CD4-positive, alpha-beta memory T cell (primary cell): ENCODE measurements at regions not wholly inside any gene's neighbourhood (a gene's known extent, or its start where the extent isn't known, plus 50 kb on each side); places are given as distances from the start of the nearest gene placed in this dataset.
A peak's percentile ranks its signal among the peaks of the same experiment; 100 is the strongest.

ENCODE experiments used
- CTCF ChIA-PET: fragments of 350-600 bp; sonication (Branson Sonifier 250); formaldehyde crosslinking; loops from one replicate; lab custom pipeline; 2021; ENCODE audit warnings: inconsistent platforms; ENCODE audit not compliant: partially characterized antibody; lab: Charles Lee
- POLR2A ChIA-PET: fragments of 350-600 bp; sonication (Branson Sonifier 250); formaldehyde crosslinking; loops from one replicate; lab custom pipeline; 2021; ENCODE audit not compliant: partially characterized antibody; lab: Charles Lee
- DNase-seq, 5 donors: peaks; one replicate each; pipeline versions ENCODE4 v3.0.0 to v3.0.0-alpha.2; 2020 to 2022; ENCODE audit warnings: mixed read lengths in 1 of 5
- H3K27ac ChIP-seq: one replicate; pipeline ENCODE4 v1.7.0; 2013; ENCODE audit warnings: low read depth, low read length
- H3K27me3 ChIP-seq: 2 replicates; pipeline ENCODE4 v1.7.0; 2013; ENCODE audit warnings: mild to moderate bottlenecking, low read length, moderate library complexity; ENCODE audit not compliant: insufficient read depth
- H3K36me3 ChIP-seq: 2 replicates; pipeline ENCODE4 v1.7.0; 2013; ENCODE audit warnings: mild to moderate bottlenecking, low read length, moderate library complexity; ENCODE audit not compliant: insufficient read depth
- H3K4me1 ChIP-seq: 2 replicates; pipeline ENCODE4 v1.7.0; 2013; ENCODE audit warnings: mild to moderate bottlenecking, low read length, moderate library complexity; ENCODE audit not compliant: insufficient read depth
- H3K4me3 ChIP-seq, 2 donors: one replicate each; pipeline ENCODE4 v1.7.0; 2013; ENCODE audit warnings: low read length in 2 of 2, mild to moderate bottlenecking in 1 of 2
- H3K9me3 ChIP-seq, 2 donors: one replicate each; pipeline ENCODE4 v1.7.0; 2013; ENCODE audit warnings: low read length in 2 of 2, control low read depth in 1 of 2; ENCODE audit not compliant: control insufficient read depth in 1 of 2
- H3K27ac Mint-ChIP-seq, 7 donors: one replicate each; pipeline ENCODE4 v1.8.0; 2020 to 2021; ENCODE audit warnings: mixed read lengths in 7 of 7, mild to moderate bottlenecking in 6 of 7, inconsistent platforms in 3 of 7, moderate library complexity in 3 of 7
- H3K27me3 Mint-ChIP-seq, 2 donors: one replicate each; pipeline ENCODE4 v1.8.0; 2020 to 2021; ENCODE audit warnings: mixed read lengths in 2 of 2
- H3K36me3 Mint-ChIP-seq, 2 donors: one replicate each; pipeline ENCODE4 v1.8.0; 2020 to 2021; ENCODE audit warnings: mixed read lengths in 2 of 2, inconsistent platforms in 1 of 2, mild to moderate bottlenecking in 1 of 2
- H3K4me1 Mint-ChIP-seq, 4 donors: one replicate each; pipeline ENCODE4 v1.8.0; 2020 to 2021; ENCODE audit warnings: mixed read lengths in 4 of 4, mild to moderate bottlenecking in 1 of 4
- H3K4me3 Mint-ChIP-seq, 8 donors: one replicate each; pipeline ENCODE4 v1.8.0; 2020 to 2021; ENCODE audit warnings: mixed read lengths in 8 of 8, mild to moderate bottlenecking in 7 of 8, moderate library complexity in 6 of 8, inconsistent platforms in 3 of 8
- H3K9me3 Mint-ChIP-seq, 8 donors: one replicate each; pipeline ENCODE4 v1.8.0; 2020 to 2021; ENCODE audit warnings: mixed read lengths in 8 of 8, mild to moderate bottlenecking in 5 of 8, inconsistent platforms in 3 of 8, moderate library complexity in 1 of 8
- intact Hi-C: fragments of 100-400 bp; cut with micrococcal nuclease; formaldehyde crosslinking; loops from one replicate; pipeline ENCODE4 v1.15.1; 2023

- intact Hi-C loops: no loop called here
- H3K36me3 ChIP-seq: no peaks in the 10 kb centered on the region
- POLR2A ChIA-PET: no interaction called here
- no peaks in the 10 kb centered on the region for H3K27me3 ChIP-seq
- no peak overlapping the region for H3K4me3 ChIP-seq
- CTCF ChIA-PET: no interaction called here
- no peak overlapping the region for H3K4me3 Mint-ChIP-seq
- H3K4me1 Mint-ChIP-seq: no peaks in the 10 kb centered on the region
- H3K27ac ChIP-seq: no peak overlapping the region
- no peaks in the 10 kb centered on the region for H3K9me3 ChIP-seq
- H3K4me1 ChIP-seq: no peaks in the 10 kb centered on the region
- DNase-seq: no peak
- H3K27me3 Mint-ChIP-seq: peaks cover 0 to 2% of the 10 kb centered on the region in 2 donors
- no peak overlapping the region for H3K27ac Mint-ChIP-seq
- no peaks in the 10 kb centered on the region for H3K36me3 Mint-ChIP-seq
- peaks cover 0 to 4% (median 0%) of the 10 kb centered on the region in 8 donors for H3K9me3 Mint-ChIP-seq
Measured at GRCh38 chrX:8907688-8908087, 106.5 kb upstream of the FAM9A start.

- no peaks in the 10 kb centered on the region for H3K4me1 Mint-ChIP-seq
- intact Hi-C loops: no loop called here
- Histone ChIP-seq H3K4me1 (no peaks in the 10 kb centered on the region), H3K27ac (no peak overlapping the region), H3K4me3 (no peak overlapping the region), H3K36me3 (no peaks in the 10 kb centered on the region), H3K9me3 (no peaks in the 10 kb centered on the region), H3K27me3 (no peaks in the 10 kb centered on the region)
- H3K4me3 Mint-ChIP-seq: no peak overlapping the region
- peaks cover 0 to 4% (median 0%) of the 10 kb centered on the region in 8 donors for H3K9me3 Mint-ChIP-seq
- POLR2A ChIA-PET: no interaction called here
- no peaks in the 10 kb centered on the region for H3K36me3 Mint-ChIP-seq
- DNase-seq: no peak
- H3K27ac Mint-ChIP-seq: no peak overlapping the region
- peaks cover 1 to 2% of the 10 kb centered on the region in 2 donors for H3K27me3 Mint-ChIP-seq
- CTCF ChIA-PET: no interaction called here
Measured at GRCh38 chrX:8906299-8906938, 105.2 kb upstream of the FAM9A start.

- Histone ChIP-seq H3K4me1 (no peaks in the 10 kb centered on the region), H3K27me3 (no peaks in the 10 kb centered on the region), H3K9me3 (no peaks in the 10 kb centered on the region), H3K4me3 (no peak overlapping the region), H3K36me3 (no peaks in the 10 kb centered on the region), H3K27ac (no peak overlapping the region)
- intact Hi-C loops: no loop called here
- H3K4me1 Mint-ChIP-seq: no peaks in the 10 kb centered on the region
- peaks cover 1 to 4% of the 10 kb centered on the region in 2 donors for H3K27me3 Mint-ChIP-seq
- H3K36me3 Mint-ChIP-seq: no peaks in the 10 kb centered on the region
- ChIA-PET CTCF (no interaction called here), POLR2A (no interaction called here)
- no peak overlapping the region for H3K4me3 Mint-ChIP-seq
- DNase-seq: no peak
- peaks cover 0 to 14% (median 9%) of the 10 kb centered on the region in 8 donors for H3K9me3 Mint-ChIP-seq
- H3K27ac Mint-ChIP-seq: no peak overlapping the region
Measured at GRCh38 chrX:8897259-8897658, 96.1 kb upstream of the FAM9A start.

- H3K4me3 Mint-ChIP-seq: no peak overlapping the region
- ChIA-PET POLR2A (no interaction called here), CTCF (no interaction called here)
- H3K9me3 Mint-ChIP-seq: peaks cover 0 to 24% (median 18%) of the 10 kb centered on the region in 8 donors
- Histone ChIP-seq H3K4me1 (no peaks in the 10 kb centered on the region), H3K27ac (no peak overlapping the region), H3K4me3 (no peak overlapping the region), H3K9me3 (no peaks in the 10 kb centered on the region), H3K36me3 (no peaks in the 10 kb centered on the region), H3K27me3 (no peaks in the 10 kb centered on the region)
- no peak overlapping the region for H3K27ac Mint-ChIP-seq
- no peak for DNase-seq
- H3K27me3 Mint-ChIP-seq: peaks cover 2 to 7% of the 10 kb centered on the region in 2 donors
- intact Hi-C loops: no loop called here
- no peaks in the 10 kb centered on the region for H3K36me3 Mint-ChIP-seq
- H3K4me1 Mint-ChIP-seq: no peaks in the 10 kb centered on the region
Measured at GRCh38 chrX:8890794-8891193, 89.6 kb upstream of the FAM9A start.

- no peaks in the 10 kb centered on the region for H3K36me3 Mint-ChIP-seq
- ChIA-PET POLR2A (no interaction called here), CTCF (interaction anchor here (2.4 kb wide), 1 partner anchor 8 kb away, joined by 14 read pairs; no protein-coding TSS in a partner anchor)
- peaks cover 6 to 8% of the 10 kb centered on the region in 2 donors for H3K27me3 Mint-ChIP-seq
- H3K27ac ChIP-seq: no peak overlapping the region
- H3K36me3 ChIP-seq: no peaks in the 10 kb centered on the region
- peaks cover 0 to 10% (median 7%) of the 10 kb centered on the region in 8 donors for H3K9me3 Mint-ChIP-seq
- H3K4me1 Mint-ChIP-seq: no peaks in the 10 kb centered on the region
- DNase-seq: no peak
- no peaks in the 10 kb centered on the region for H3K27me3 ChIP-seq
- H3K4me1 ChIP-seq: no peaks in the 10 kb centered on the region
- H3K27ac Mint-ChIP-seq: no peak overlapping the region
- H3K4me3 ChIP-seq: no peak overlapping the region
- no peak overlapping the region for H3K4me3 Mint-ChIP-seq
- intact Hi-C loops: no loop called here
- H3K9me3 ChIP-seq: no peaks in the 10 kb centered on the region
Measured at GRCh38 chrX:8887004-8887403, 85.8 kb upstream of the FAM9A start.

- H3K4me1 Mint-ChIP-seq: no peaks in the 10 kb centered on the region
- no peak overlapping the region for H3K27ac Mint-ChIP-seq
- Histone ChIP-seq H3K4me3 (no peak overlapping the region), H3K27me3 (no peaks in the 10 kb centered on the region), H3K27ac (no peak overlapping the region), H3K4me1 (no peaks in the 10 kb centered on the region), H3K36me3 (no peaks in the 10 kb centered on the region), H3K9me3 (no peaks in the 10 kb centered on the region)
- peaks cover 1 to 4% of the 10 kb centered on the region in 2 donors for H3K27me3 Mint-ChIP-seq
- intact Hi-C loops: no loop called here
- H3K36me3 Mint-ChIP-seq: no peaks in the 10 kb centered on the region
- H3K9me3 Mint-ChIP-seq: no peaks in the 10 kb centered on the region
- DNase-seq: peak in 3 of 5 donors; percentile 3 to 17 (median 5)
- ChIA-PET POLR2A (no interaction called here), CTCF (interaction anchor here (1.1 to 2.6 kb wide), 3 partner anchors 9 to 14 kb away, joined by 3 to 14 read pairs (median 3); no protein-coding TSS in a partner anchor)
- no peak overlapping the region for H3K4me3 Mint-ChIP-seq
Measured at GRCh38 chrX:8879750-8880149, 78.6 kb upstream of the FAM9A start.

- POLR2A ChIA-PET: no interaction called here
- Histone ChIP-seq H3K4me1 (no peaks in the 10 kb centered on the region), H3K27me3 (no peaks in the 10 kb centered on the region), H3K36me3 (no peaks in the 10 kb centered on the region), H3K9me3 (no peaks in the 10 kb centered on the region), H3K27ac (no peak overlapping the region), H3K4me3 (no peak overlapping the region)
- Mint-ChIP-seq H3K27ac (no peak overlapping the region), H3K9me3 (no peaks in the 10 kb centered on the region), H3K27me3 (peaks cover 1 to 3% of the 10 kb centered on the region in 2 donors), H3K36me3 (no peaks in the 10 kb centered on the region), H3K4me3 (no peak overlapping the region), H3K4me1 (no peaks in the 10 kb centered on the region)
- CTCF ChIA-PET: no interaction called here
- no peak for DNase-seq
- intact Hi-C loops: no loop called here
Measured at GRCh38 chrX:8873956-8874355, 72.8 kb upstream of the FAM9A start.
